HG03108 (cell line): ENCODE measurements at regions not wholly inside any gene's neighbourhood (a gene's known extent, or its start where the extent isn't known, plus 50 kb on each side); places are given as distances from the start of the nearest gene placed in this dataset.
"Not testable (repeated sequence)": the region's sequence is repeated elsewhere in the genome, so short reads cannot be mapped to it uniquely, and the experiment has no call there.

Experiments
- ATAC-seq: cut with Tn5 transposase; IDR thresholded peaks from one replicate; pipeline ENCODE4 v1.9.1; 2021; ENCODE audit warnings: moderate library complexity; ENCODE audit not compliant: unreplicated experiment

GRCh38 chr6:22738194-22738593 is 168.8 kb downstream of the HDGFL1 start:
- no peak for ATAC-seq

GRCh38 chr6:22747571-22747970 is 178.2 kb downstream of the HDGFL1 start:
- ATAC-seq: no peak

GRCh38 chr6:22748681-22749080 is 179.3 kb downstream of the HDGFL1 start:
- ATAC-seq: no peak

GRCh38 chr6:22749696-22750095 is 180.3 kb downstream of the HDGFL1 start:
- ATAC-seq: no peak

- ATAC-seq: no peak
Measured at GRCh38 chr6:22751223-22751622, 181.9 kb downstream of the HDGFL1 start.

GRCh38 chr6:22752522-22752921 is 183.2 kb downstream of the HDGFL1 start:
- no peak for ATAC-seq

GRCh38 chr6:22754061-22754460 is 184.7 kb downstream of the HDGFL1 start:
- no peak for ATAC-seq

GRCh38 chr6:22755605-22756004 is 186.2 kb downstream of the HDGFL1 start:
- no peak for ATAC-seq

GRCh38 chr6:22756365-22756764 is 187.0 kb downstream of the HDGFL1 start:
- ATAC-seq: no peak

- ATAC-seq: no peak
Measured at GRCh38 chr6:22764496-22764895, 195.1 kb downstream of the HDGFL1 start.

- no peak for ATAC-seq
Measured at GRCh38 chr6:22765015-22765414, 195.6 kb downstream of the HDGFL1 start.

GRCh38 chr6:22766979-22767378 is 197.6 kb downstream of the HDGFL1 start:
- ATAC-seq: no peak

GRCh38 chr6:22770054-22770453 is 200.7 kb downstream of the HDGFL1 start:
- no peak for ATAC-seq

- ATAC-seq: no peak
Measured at GRCh38 chr6:22774129-22774528, 204.8 kb downstream of the HDGFL1 start.

GRCh38 chr6:22778438-22778837 is 209.1 kb downstream of the HDGFL1 start:
- not testable (repeated sequence) for ATAC-seq

GRCh38 chr6:22779062-22779461 is 209.7 kb downstream of the HDGFL1 start:
- ATAC-seq: no peak

- no peak for ATAC-seq
Measured at GRCh38 chr6:22783931-22784330, 214.6 kb downstream of the HDGFL1 start.

GRCh38 chr6:22784601-22785410 is 215.4 kb downstream of the HDGFL1 start:
- ATAC-seq: no peak

GRCh38 chr6:22788038-22788437 is 218.7 kb downstream of the HDGFL1 start:
- ATAC-seq: no peak

GRCh38 chr6:22789315-22789714 is 219.9 kb downstream of the HDGFL1 start:
- ATAC-seq: no peak

- ATAC-seq: no peak
Measured at GRCh38 chr6:22794844-22795243, 225.5 kb downstream of the HDGFL1 start.

- ATAC-seq: no peak
Measured at GRCh38 chr6:22800451-22800850, 231.1 kb downstream of the HDGFL1 start.

- ATAC-seq: no peak
Measured at GRCh38 chr6:22801831-22802230, 232.5 kb downstream of the HDGFL1 start.
